GM19397 (cell line): ENCODE measurements at regions not wholly inside any gene's neighbourhood (a gene's known extent, or its start where the extent isn't known, plus 50 kb on each side); places are given as distances from the start of the nearest gene placed in this dataset.

Experiments
- ATAC-seq: cut with Tn5 transposase; IDR thresholded peaks from one replicate; pipeline ENCODE4 v1.9.1; 2021; ENCODE audit warnings: mild to moderate bottlenecking, moderate library complexity; ENCODE audit not compliant: unreplicated experiment

- ATAC-seq: no peak
Observed at GRCh38 chr4:23202712-23203247, 510.0 kb downstream of the GBA3 start.

GRCh38 chr4:23194751-23195150, 502.0 kb downstream of the GBA3 start:
- ATAC-seq: no peak

GRCh38 chr4:23174179-23174578, 481.4 kb downstream of the GBA3 start:
- ATAC-seq: no peak

GRCh38 chr4:23171976-23172375, 479.2 kb downstream of the GBA3 start:
- no peak for ATAC-seq

GRCh38 chr4:23169608-23170311, 477.0 kb downstream of the GBA3 start:
- ATAC-seq: no peak

- ATAC-seq: no peak
Observed at GRCh38 chr4:23166919-23167318, 474.2 kb downstream of the GBA3 start.

- ATAC-seq: no peak
Observed at GRCh38 chr4:23166407-23166806, 473.7 kb downstream of the GBA3 start.

GRCh38 chr4:23165669-23166068, 472.9 kb downstream of the GBA3 start:
- no peak for ATAC-seq

GRCh38 chr4:23163647-23164436, 471.1 kb downstream of the GBA3 start:
- no peak for ATAC-seq

- ATAC-seq: no peak
Observed at GRCh38 chr4:23162275-23162674, 469.5 kb downstream of the GBA3 start.

GRCh38 chr4:23161787-23162186, 469.1 kb downstream of the GBA3 start:
- ATAC-seq: no peak

- ATAC-seq: no peak
Observed at GRCh38 chr4:23153076-23153475, 460.3 kb downstream of the GBA3 start.

GRCh38 chr4:23149815-23150214, 457.1 kb downstream of the GBA3 start:
- ATAC-seq: no peak

GRCh38 chr4:23144707-23145106, 452.0 kb downstream of the GBA3 start:
- no peak for ATAC-seq

GRCh38 chr4:23135792-23136645, 443.3 kb downstream of the GBA3 start:
- ATAC-seq: no peak

- ATAC-seq: no peak
Observed at GRCh38 chr4:23134331-23134730, 441.6 kb downstream of the GBA3 start.

GRCh38 chr4:23130845-23131244, 438.1 kb downstream of the GBA3 start:
- no peak for ATAC-seq

- ATAC-seq: no peak
Observed at GRCh38 chr4:23125118-23125517, 432.4 kb downstream of the GBA3 start.

GRCh38 chr4:23122666-23123400, 430.1 kb downstream of the GBA3 start:
- no peak for ATAC-seq

- no peak for ATAC-seq
Observed at GRCh38 chr4:23120374-23120773, 427.6 kb downstream of the GBA3 start.

GRCh38 chr4:23117826-23118225, 425.1 kb downstream of the GBA3 start:
- no peak for ATAC-seq
